ENCODE measurements at regions not wholly inside any gene's neighbourhood (a gene's known extent, or its start where the extent isn't known, plus 50 kb on each side); places are given as distances from the start of the nearest gene placed in this dataset.

DNA sequence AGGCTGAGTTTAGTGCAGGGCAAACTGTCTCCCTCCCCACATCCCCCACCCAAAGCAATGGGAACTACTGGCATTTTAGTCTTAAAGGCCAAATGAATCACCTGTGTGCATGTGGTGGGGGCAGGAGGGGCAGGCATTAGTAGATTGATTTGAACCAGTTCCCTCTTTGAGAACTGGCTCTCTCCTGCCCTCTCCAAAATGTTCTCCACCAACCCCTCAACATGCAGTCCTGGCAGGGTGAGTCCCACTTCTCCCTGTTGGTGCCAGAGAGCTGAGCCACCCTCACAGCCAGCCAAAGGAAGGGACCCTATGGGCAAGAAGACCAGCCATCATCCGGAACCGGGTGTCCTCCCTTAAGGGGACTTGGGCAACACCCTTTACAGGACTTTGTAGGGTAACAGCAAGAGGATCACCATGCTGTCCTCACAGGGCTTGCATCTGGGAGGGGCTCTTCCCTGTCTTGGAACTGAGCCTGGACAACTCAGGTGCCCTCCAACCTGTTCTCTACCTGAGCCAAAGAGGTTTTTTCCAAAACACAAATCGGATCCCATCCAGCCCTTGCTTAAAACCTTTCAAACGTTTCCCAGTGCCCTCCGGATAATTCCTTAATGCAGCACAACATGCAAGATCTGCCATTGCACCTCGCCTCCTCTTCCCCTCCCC, 80.6 kb downstream of the MRPL14 start:
- TF ChIP-seq, protein P1, sequence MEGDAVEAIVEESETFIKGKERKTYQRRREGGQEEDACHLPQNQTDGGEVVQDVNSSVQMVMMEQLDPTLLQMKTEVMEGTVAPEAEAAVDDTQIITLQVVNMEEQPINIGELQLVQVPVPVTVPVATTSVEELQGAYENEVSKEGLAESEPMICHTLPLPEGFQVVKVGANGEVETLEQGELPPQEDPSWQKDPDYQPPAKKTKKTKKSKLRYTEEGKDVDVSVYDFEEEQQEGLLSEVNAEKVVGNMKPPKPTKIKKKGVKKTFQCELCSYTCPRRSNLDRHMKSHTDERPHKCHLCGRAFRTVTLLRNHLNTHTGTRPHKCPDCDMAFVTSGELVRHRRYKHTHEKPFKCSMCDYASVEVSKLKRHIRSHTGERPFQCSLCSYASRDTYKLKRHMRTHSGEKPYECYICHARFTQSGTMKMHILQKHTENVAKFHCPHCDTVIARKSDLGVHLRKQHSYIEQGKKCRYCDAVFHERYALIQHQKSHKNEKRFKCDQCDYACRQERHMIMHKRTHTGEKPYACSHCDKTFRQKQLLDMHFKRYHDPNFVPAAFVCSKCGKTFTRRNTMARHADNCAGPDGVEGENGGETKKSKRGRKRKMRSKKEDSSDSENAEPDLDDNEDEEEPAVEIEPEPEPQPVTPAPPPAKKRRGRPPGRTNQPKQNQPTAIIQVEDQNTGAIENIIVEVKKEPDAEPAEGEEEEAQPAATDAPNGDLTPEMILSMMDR (IDR thresholded peaks at IDR 0.05 in 2 of 3, conservative IDR thresholded peaks at IDR 0.05 in 1 of 3; ENCODE audit: borderline replicate concordance in 1 of 3, insufficient read depth in 1 of 3, low read depth in 2 of 3, low read length in 2 of 3), result no peak
- TF ChIP-seq ZBTB33 (IDR thresholded peaks at IDR 0.05; ENCODE audit: extremely low read depth, insufficient replicate concordance, low read length), result no peak
- no peak for TF ChIP-seq RAD21 (IDR thresholded peaks at IDR 0.05; ENCODE audit: low read depth)
- TF ChIP-seq EZH2 (IDR thresholded peaks at IDR 0.05), result no peak
- no peak for TF ChIP-seq REST (IDR thresholded peaks at IDR 0.05; ENCODE audit: low read depth)
- TF ChIP-seq CBX3 (IDR thresholded peaks at IDR 0.05; ENCODE audit: low read depth), result no peak
- no peak for TF ChIP-seq YY1 (IDR thresholded peaks at IDR 0.05; ENCODE audit: extremely low read depth, insufficient replicate concordance, low read depth, low read length)
- no peak for TF ChIP-seq MAX (IDR thresholded peaks at IDR 0.05)
- TF ChIP-seq POLR2A (IDR thresholded peaks at IDR 0.05; ENCODE audit: borderline replicate concordance, extremely low read depth, insufficient read depth, insufficient read length), result no peak

All from HCT116 (cell line).